Cardiac muscle cell (in vitro differentiated cells and primary cell): ENCODE measurements at regions not wholly inside any gene's neighbourhood (a gene's known extent, or its start where the extent isn't known, plus 50 kb on each side); places are given as distances from the start of the nearest gene placed in this dataset.

Experiments used
- DNase-seq, 2 donors: peaks; one replicate each; pipeline versions ENCODE4 v3.0.0 to v3.0.0-alpha.2; 2010 to 2017; ENCODE audit warnings: low read depth in 1 of 2, low spot score in 1 of 2
- H3K27ac ChIP-seq: fragments of 200-600 bp; sonication (generic); 2 replicates; pipeline ENCODE4 v1.5.1; 2016
- H3K27me3 ChIP-seq: fragments of 200-600 bp; sonication (generic); 2 replicates; pipeline ENCODE4 v1.6.0; 2016; ENCODE audit warnings: control low read depth
- H3K36me3 ChIP-seq: fragments of 200-600 bp; sonication (generic); 2 replicates; pipeline ENCODE4 v1.5.1; 2016; ENCODE audit warnings: control low read depth
- H3K4me1 ChIP-seq: fragments of 200-600 bp; sonication (generic); 2 replicates; pipeline ENCODE4 v1.8.1; 2017; ENCODE audit warnings: low read depth, mild to moderate bottlenecking, mixed run types
- H3K4me3 ChIP-seq: fragments of 200-600 bp; sonication (generic); 2 replicates; pipeline ENCODE4 v1.5.1; 2016; ENCODE audit warnings: mild to moderate bottlenecking
- H3K9me3 ChIP-seq: fragments of 200-600 bp; sonication (generic); 2 replicates; pipeline ENCODE4 v1.5.1; 2017; ENCODE audit warnings: low read depth, mild to moderate bottlenecking, control low read depth
- TF ChIP-seq, protein P1 (sequence below): IDR thresholded peaks from 2 replicates; pipeline ENCODE4 v1.5.1; 2012; ENCODE audit warnings: low read depth, mild to moderate bottlenecking, low read length

DNA sequence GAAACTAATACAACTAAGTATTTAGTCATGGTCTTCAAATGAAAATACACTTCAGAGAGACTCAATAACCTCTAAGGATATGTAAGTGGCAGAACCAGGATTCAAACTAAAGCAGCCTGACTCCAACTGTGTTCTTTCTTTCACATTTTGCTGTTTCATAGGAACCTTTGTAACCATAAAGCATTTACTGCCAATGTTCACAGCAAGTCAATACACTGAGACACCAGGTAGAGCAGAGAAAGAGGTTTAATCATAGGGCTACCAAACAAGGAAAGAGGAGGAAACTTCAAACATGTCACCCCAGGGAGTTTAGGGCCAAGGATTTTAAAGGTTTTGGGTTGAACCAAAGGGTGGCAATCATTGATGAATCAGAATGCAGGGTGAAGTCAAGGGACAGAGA, 263.1 kb upstream of the PTGER4 start:
- no peak for DNase-seq
- no peaks in the 10 kb centered on the region for H3K27me3 ChIP-seq
- no peaks in the 10 kb centered on the region for H3K4me1 ChIP-seq
- H3K9me3 ChIP-seq, result no peaks in the 10 kb centered on the region
- TF ChIP-seq, protein P1, sequence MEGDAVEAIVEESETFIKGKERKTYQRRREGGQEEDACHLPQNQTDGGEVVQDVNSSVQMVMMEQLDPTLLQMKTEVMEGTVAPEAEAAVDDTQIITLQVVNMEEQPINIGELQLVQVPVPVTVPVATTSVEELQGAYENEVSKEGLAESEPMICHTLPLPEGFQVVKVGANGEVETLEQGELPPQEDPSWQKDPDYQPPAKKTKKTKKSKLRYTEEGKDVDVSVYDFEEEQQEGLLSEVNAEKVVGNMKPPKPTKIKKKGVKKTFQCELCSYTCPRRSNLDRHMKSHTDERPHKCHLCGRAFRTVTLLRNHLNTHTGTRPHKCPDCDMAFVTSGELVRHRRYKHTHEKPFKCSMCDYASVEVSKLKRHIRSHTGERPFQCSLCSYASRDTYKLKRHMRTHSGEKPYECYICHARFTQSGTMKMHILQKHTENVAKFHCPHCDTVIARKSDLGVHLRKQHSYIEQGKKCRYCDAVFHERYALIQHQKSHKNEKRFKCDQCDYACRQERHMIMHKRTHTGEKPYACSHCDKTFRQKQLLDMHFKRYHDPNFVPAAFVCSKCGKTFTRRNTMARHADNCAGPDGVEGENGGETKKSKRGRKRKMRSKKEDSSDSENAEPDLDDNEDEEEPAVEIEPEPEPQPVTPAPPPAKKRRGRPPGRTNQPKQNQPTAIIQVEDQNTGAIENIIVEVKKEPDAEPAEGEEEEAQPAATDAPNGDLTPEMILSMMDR, result no peak
- H3K36me3 ChIP-seq, result no peaks in the 10 kb centered on the region
- H3K27ac ChIP-seq, result no peak overlapping the region
- no peak overlapping the region for H3K4me3 ChIP-seq

DNA sequence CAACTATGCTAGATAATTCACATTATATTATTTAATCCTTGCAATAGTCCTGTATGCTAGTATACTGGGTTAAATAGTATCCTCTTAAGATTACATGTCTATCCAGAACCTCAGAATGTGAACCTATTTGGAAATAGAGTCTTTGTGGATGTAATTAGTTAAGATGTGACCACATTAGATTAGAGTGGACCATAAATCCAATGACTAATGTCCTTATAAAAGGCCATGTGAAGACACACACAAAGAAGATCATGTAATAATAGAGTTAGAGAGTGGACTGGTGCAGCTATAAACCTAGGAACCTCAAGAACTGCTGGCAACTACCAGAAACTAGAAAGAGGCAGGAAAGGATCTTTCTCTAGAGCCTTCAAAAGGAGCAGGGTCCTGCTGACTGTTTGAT, 263.6 kb upstream of the PTGER4 start:
- Histone ChIP-seq H3K36me3 (no peaks in the 10 kb centered on the region), H3K4me1 (no peaks in the 10 kb centered on the region), H3K4me3 (no peak overlapping the region), H3K9me3 (no peaks in the 10 kb centered on the region), H3K27ac (no peak overlapping the region), H3K27me3 (no peaks in the 10 kb centered on the region)
- DNase-seq, result no peak
- TF ChIP-seq, protein P1, result no peak

DNA sequence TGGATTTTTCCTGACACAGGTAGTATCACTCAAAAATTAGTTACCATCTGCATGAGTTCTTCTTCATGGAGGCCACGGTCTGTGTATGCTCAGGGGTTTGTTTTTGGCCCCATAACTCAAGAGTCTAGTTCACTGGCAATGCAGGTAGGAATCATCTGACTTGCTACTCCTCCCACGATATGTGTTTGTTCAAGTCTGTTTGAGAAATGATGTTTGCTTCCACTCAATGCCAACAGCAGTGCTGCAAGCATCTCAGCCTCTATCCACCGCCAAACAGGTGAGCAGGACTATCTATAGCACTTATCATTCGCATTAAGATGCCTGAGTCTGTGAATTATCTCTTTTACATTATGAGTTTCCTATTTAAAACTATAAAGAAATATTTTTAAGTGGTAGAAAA, 264.8 kb upstream of the PTGER4 start:
- TF ChIP-seq, protein P1, result no peak
- Histone ChIP-seq H3K36me3 (no peaks in the 10 kb centered on the region), H3K4me1 (no peaks in the 10 kb centered on the region), H3K27me3 (no peaks in the 10 kb centered on the region), H3K9me3 (no peaks in the 10 kb centered on the region), H3K27ac (no peak overlapping the region), H3K4me3 (no peak overlapping the region)
- DNase-seq, result no peak

DNA sequence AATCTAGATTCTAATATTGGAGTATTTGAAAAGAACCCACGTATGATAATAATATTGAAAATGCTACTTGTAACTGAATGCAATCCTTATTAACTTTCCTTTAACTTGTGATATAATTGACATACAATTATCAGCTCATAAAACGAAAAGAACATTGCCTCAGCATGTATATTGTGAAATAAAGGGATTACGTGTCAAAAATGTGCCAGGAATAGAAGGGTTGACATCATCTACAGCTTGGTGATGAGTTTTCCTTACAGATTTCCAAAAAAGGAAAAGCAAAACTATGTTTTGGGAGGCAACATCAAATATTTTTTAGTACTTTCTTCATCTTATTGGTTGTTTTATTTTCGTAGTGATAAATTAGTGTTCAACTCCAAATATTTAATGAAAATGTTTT, 266.0 kb upstream of the PTGER4 start:
- TF ChIP-seq, protein P1, result no peak
- Histone ChIP-seq H3K9me3 (no peaks in the 10 kb centered on the region), H3K27ac (no peak overlapping the region), H3K27me3 (no peaks in the 10 kb centered on the region), H3K4me3 (no peak overlapping the region), H3K4me1 (no peaks in the 10 kb centered on the region), H3K36me3 (no peaks in the 10 kb centered on the region)
- DNase-seq, result peak in 1 of 2 donors; percentile 72

DNA sequence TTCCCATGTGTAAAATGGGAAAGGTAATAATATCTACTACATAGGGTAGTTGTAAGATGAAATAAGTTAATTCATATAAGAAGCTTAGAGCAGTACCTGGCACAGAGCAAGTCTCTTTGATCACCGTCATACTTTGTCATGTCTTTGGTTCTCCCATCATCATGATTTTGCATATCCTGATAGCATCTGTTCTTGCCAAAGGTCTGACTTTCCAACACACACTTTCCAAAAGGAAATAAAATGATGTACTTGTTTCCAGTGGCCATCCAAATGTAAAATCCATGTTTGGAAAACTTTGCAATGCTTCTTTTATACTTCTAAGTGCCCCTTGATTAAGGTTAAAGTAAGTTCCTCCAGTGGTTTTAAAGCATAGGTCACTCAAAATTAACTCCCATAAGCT, 266.9 kb upstream of the PTGER4 start:
- TF ChIP-seq, protein P1, result no peak
- H3K27ac ChIP-seq, result no peak overlapping the region
- H3K36me3 ChIP-seq, result no peaks in the 10 kb centered on the region
- no peak overlapping the region for H3K4me3 ChIP-seq
- no peaks in the 10 kb centered on the region for H3K9me3 ChIP-seq
- no peaks in the 10 kb centered on the region for H3K4me1 ChIP-seq
- DNase-seq, result no peak
- H3K27me3 ChIP-seq, result no peaks in the 10 kb centered on the region
